ENCODE measurements at regions not wholly inside any gene's neighbourhood (a gene's known extent, or its start where the extent isn't known, plus 50 kb on each side); places are given as distances from the start of the nearest gene placed in this dataset.

- Histone ChIP-seq H3K9me3 (ENCODE audit: insufficient read depth, low read length, severe bottlenecking) (no peaks in the 10 kb centered on the region), H3K4me2 (ENCODE audit: insufficient read depth, low read length) (no peak overlapping the region), H3K4me1 (ENCODE audit: insufficient read depth, low read length) (no peaks in the 10 kb centered on the region), H3K36me3 (ENCODE audit: insufficient read depth, low read length) (no peaks in the 10 kb centered on the region), H3K27ac (ENCODE audit: low read length) (no peak overlapping the region), H2AFZ (ENCODE audit: low read depth, low read length) (no peak overlapping the region), H3K4me3 (ENCODE audit: low read depth in 1 of 2, low read length in 2 of 2) (no peak overlapping the region), H3K9ac (ENCODE audit: low read depth, low read length) (no peak overlapping the region), H3K79me2 (ENCODE audit: insufficient read depth, low read length) (no peaks in the 10 kb centered on the region), H3K27me3 (ENCODE audit: insufficient read depth, low read length, poor library complexity) (no peaks in the 10 kb centered on the region), H4K20me1 (ENCODE audit: insufficient read depth, low read length) (no peaks in the 10 kb centered on the region; the same call in 1 of the 2 replicates)
- TF ChIP-seq CTCF (IDR thresholded peaks at IDR 0.05; ENCODE audit: borderline replicate concordance, extremely low read depth, low read length, poor library complexity, severe bottlenecking) (no peak), EZH2 (IDR thresholded peaks at IDR 0.05; ENCODE audit: borderline replicate concordance, low read depth, low read length, severe bottlenecking) (no peak)
- DNase-seq (no peak), ATAC-seq (ENCODE audit: insufficient read depth, low read depth) (no peak)
Observed at GRCh38 chr10:33783557-33783956, 449.1 kb upstream of the NRP1 start.

- Histone ChIP-seq H3K4me3 (ENCODE audit: low read depth in 1 of 2, low read length in 2 of 2) (no peak overlapping the region), H3K27me3 (ENCODE audit: insufficient read depth, low read length, poor library complexity) (no peaks in the 10 kb centered on the region), H3K9me3 (ENCODE audit: insufficient read depth, low read length, severe bottlenecking) (no peaks in the 10 kb centered on the region), H4K20me1 (ENCODE audit: insufficient read depth, low read length) (no peaks in the 10 kb centered on the region; the same call in 1 of the 2 replicates), H3K4me1 (ENCODE audit: insufficient read depth, low read length) (no peaks in the 10 kb centered on the region), H3K27ac (ENCODE audit: low read length) (no peak overlapping the region), H3K79me2 (ENCODE audit: insufficient read depth, low read length) (no peaks in the 10 kb centered on the region), H3K4me2 (ENCODE audit: insufficient read depth, low read length) (no peak overlapping the region), H2AFZ (ENCODE audit: low read depth, low read length) (no peak overlapping the region), H3K9ac (ENCODE audit: low read depth, low read length) (no peak overlapping the region), H3K36me3 (ENCODE audit: insufficient read depth, low read length) (no peaks in the 10 kb centered on the region)
- TF ChIP-seq EZH2 (IDR thresholded peaks at IDR 0.05; ENCODE audit: borderline replicate concordance, low read depth, low read length, severe bottlenecking) = no peak
- TF ChIP-seq CTCF (IDR thresholded peaks at IDR 0.05; ENCODE audit: borderline replicate concordance, extremely low read depth, low read length, poor library complexity, severe bottlenecking) = no peak
- ATAC-seq (ENCODE audit: insufficient read depth, low read depth) (no peak), DNase-seq (no peak)
Observed at GRCh38 chr10:33783078-33783477, 448.6 kb upstream of the NRP1 start.

GRCh38 chr10:33781606-33782395, 447.3 kb upstream of the NRP1 start:
- H3K4me1 ChIP-seq (ENCODE audit: insufficient read depth, low read length) = no peaks in the 10 kb centered on the region
- H4K20me1 ChIP-seq (ENCODE audit: insufficient read depth, low read length) = no peaks in the 10 kb centered on the region
- DNase-seq (no peak), ATAC-seq (ENCODE audit: insufficient read depth, low read depth) (no peak)
- H3K36me3 ChIP-seq (ENCODE audit: insufficient read depth, low read length) = no peaks in the 10 kb centered on the region
- H3K27me3 ChIP-seq (ENCODE audit: insufficient read depth, low read length, poor library complexity) = no peaks in the 10 kb centered on the region
- no peak overlapping the region for H2AFZ ChIP-seq (ENCODE audit: low read depth, low read length)
- H3K4me2 ChIP-seq (ENCODE audit: insufficient read depth, low read length) = no peak overlapping the region
- no peaks in the 10 kb centered on the region for H3K9me3 ChIP-seq (ENCODE audit: insufficient read depth, low read length, severe bottlenecking)
- no peak overlapping the region for H3K27ac ChIP-seq (ENCODE audit: low read length)
- TF ChIP-seq EZH2 (IDR thresholded peaks at IDR 0.05; ENCODE audit: borderline replicate concordance, low read depth, low read length, severe bottlenecking) (no peak), CTCF (IDR thresholded peaks at IDR 0.05; ENCODE audit: borderline replicate concordance, extremely low read depth, low read length, poor library complexity, severe bottlenecking) (no peak)
- no peak overlapping the region for H3K4me3 ChIP-seq (ENCODE audit: low read depth in 1 of 2, low read length in 2 of 2)
- H3K79me2 ChIP-seq (ENCODE audit: insufficient read depth, low read length) = no peaks in the 10 kb centered on the region
- no peak overlapping the region for H3K9ac ChIP-seq (ENCODE audit: low read depth, low read length)
